K562 (cell line): ENCODE measurements at regions not wholly inside any gene's neighbourhood (a gene's known extent, or its start where the extent isn't known, plus 50 kb on each side); places are given as distances from the start of the nearest gene placed in this dataset.

Experiments used
- ATAC-seq: fragments of 200-7000 bp; cut with Tn5 transposase; 3 replicates; pipeline ENCODE4 v1.9.1; 2020; ENCODE audit warnings: moderate library complexity
- BruUV-seq: library from RNA; stranded (reverse); fragments of 400-500 nt; replicated peaks from 2 replicates; lab custom pipeline; 2021; lab: Mats Ljungman, UMichigan
- CTCF ChIA-PET: fragments of 300-600 bp; formaldehyde crosslinking; extraction: SDS; loops from one replicate; lab custom pipeline; 2021; ENCODE audit warnings: low intra/inter-chr PET ratio; lab: Yijun Ruan, JAX
- POLR2A ChIA-PET: fragments of 300-600, 350-650 bp; sonication (Branson Sonifier 250); formaldehyde crosslinking; extraction: SDS; loops from one replicate; lab custom pipeline; 2021; ENCODE audit warnings: antibody characterized with exemption, inconsistent platforms; lab: Yijun Ruan, JAX
- DNase-seq, 4 experiments: peaks; one replicate each; pipeline versions ENCODE4 v3.0.0 to v3.0.0-alpha.2; 2011 to 2018; ENCODE audit warnings: low spot score in 3 of 4, mixed read lengths in 3 of 4; ENCODE audit errors: extremely low read depth in 1 of 4
- FAIRE-seq: peaks from 2 replicates; lab custom pipeline; 2011; peaks lifted over from hg19 to GRCh38; lab: Jason Lieb, UNC
- H2AFZ ChIP-seq: 2 replicates; pipeline ENCODE4 v1.6.0; 2011; ENCODE audit warnings: low read depth, low read length, control low read depth, inconsistent platforms
- H3K27ac ChIP-seq: fragments of 200-600 bp; 3 replicates; pipeline ENCODE4 v1.8.0; 2011; ENCODE audit warnings: low read depth, mild to moderate bottlenecking, control low read depth, inconsistent platforms, low read length, moderate library complexity, mixed read lengths; ENCODE audit errors: extremely low read depth
- H3K27me3 ChIP-seq, 2 experiments: fragments of 300-600 bp in 1 of 2; 2 replicates in 1 of 2; 3 replicates in 1 of 2; pipeline versions ENCODE4 v1.6.0 to v1.8.0; 2011; ENCODE audit warnings: inconsistent platforms in 2 of 2, low read length in 2 of 2, mild to moderate bottlenecking in 1 of 2, mixed read lengths in 1 of 2, moderate library complexity in 1 of 2; ENCODE audit not compliant: control insufficient read depth in 2 of 2, insufficient read depth in 2 of 2
- H3K36me3 ChIP-seq: fragments of 300-600 bp; 3 replicates; pipeline ENCODE4 v1.8.0; 2011; ENCODE audit warnings: mild to moderate bottlenecking, low read length, inconsistent platforms; ENCODE audit not compliant: control insufficient read depth, insufficient read depth
- H3K4me1 ChIP-seq, 2 experiments: fragments of 200-600 bp in 1 of 2; replicated peaks in 1 of 2; 2 replicates in 1 of 2; 3 replicates in 1 of 2; pipeline versions ENCODE4 v1.5.1 to v1.8.0; 2011; ENCODE audit warnings: inconsistent platforms in 2 of 2, low read length in 2 of 2, mild to moderate bottlenecking in 1 of 2, mixed read lengths in 1 of 2, moderate library complexity in 1 of 2; ENCODE audit not compliant: control insufficient read depth in 2 of 2, insufficient read depth in 2 of 2
- H3K4me2 ChIP-seq: 2 replicates; pipeline ENCODE4 v1.6.1; 2011; ENCODE audit warnings: low read length, control low read depth, inconsistent platforms, mixed read lengths; ENCODE audit not compliant: insufficient read depth
- H3K4me3 ChIP-seq: fragments of 200-600 bp; sonication (generic), shearing (Covaris generic); 2 replicates; pipeline ENCODE4 v1.5.1; 2016; ENCODE audit warnings: control low read depth, inconsistent platforms
- H3K79me2 ChIP-seq: fragments of 200-600 bp; 3 replicates; pipeline ENCODE4 v1.8.0; 2011; ENCODE audit warnings: low read length, inconsistent platforms; ENCODE audit not compliant: control insufficient read depth, insufficient read depth
- H3K9ac ChIP-seq, 2 experiments: 2 replicates each; pipeline versions ENCODE4 v1.6.0 to v1.6.1; 2011; ENCODE audit warnings: low read depth in 2 of 2, low read length in 2 of 2, control low read depth in 1 of 2, inconsistent platforms in 1 of 2, mild to moderate bottlenecking in 1 of 2, mixed read lengths in 1 of 2; ENCODE audit not compliant: insufficient read depth in 1 of 2
- H3K9me1 ChIP-seq: one replicate; pipeline ENCODE4 v1.6.0; 2011; ENCODE audit warnings: inconsistent platforms, mild to moderate bottlenecking, low read length, moderate library complexity; ENCODE audit not compliant: control insufficient read depth, insufficient read depth
- H3K9me3 ChIP-seq: replicated peaks from 2 replicates; pipeline ENCODE4 v1.5.1; 2011; ENCODE audit warnings: low read depth, low read length, inconsistent platforms; ENCODE audit not compliant: control insufficient read depth, insufficient read depth
- H4K20me1 ChIP-seq: replicated peaks from 2 replicates; pipeline ENCODE4 v1.6.1; 2011; ENCODE audit warnings: low read length, inconsistent platforms, mixed read lengths; ENCODE audit not compliant: control insufficient read depth, insufficient read depth
- NEUROD1 ChIP-seq: fragments of 150-350 bp; IDR thresholded peaks from 2 replicates; pipeline ENCODE4 v1.6.1; 2014; ENCODE audit warnings: borderline replicate concordance, low read length, low read depth; ENCODE audit not compliant: partially characterized antibody
- TCF3 ChIP-seq: sonication (generic); formaldehyde crosslinking; IDR thresholded peaks from 2 replicates; pipeline ENCODE4 v1.4.0; 2020; ENCODE audit warnings: mild to moderate bottlenecking, missing genetic modification reagents
- ZNF133 ChIP-seq: fragments of 250-450 bp; sonication (Bioruptor Pico); IDR thresholded peaks from 2 replicates; pipeline ENCODE4 v1.4.0; 2020; ENCODE audit warnings: mild to moderate bottlenecking
- ZNF224 ChIP-seq: sonication (generic); formaldehyde crosslinking; IDR thresholded peaks from 2 replicates; pipeline ENCODE4 v1.8.0; 2022; ENCODE audit warnings: mild to moderate bottlenecking, missing genetic modification reagents
- WGBS: fragments of 100-300 bp; shearing (Covaris generic); methylation state at CpG from one replicate; pipeline ENCODE4 v1.1.6; 2016; ENCODE audit warnings: low coverage, mixed read lengths; ENCODE audit not compliant: insufficient coverage; ENCODE audit errors: missing lambda C conversion rate; 5-methylcytosine and 5-hydroxymethylcytosine counted together
- in situ Hi-C: fragments of 300-500 bp; cut with MboI; formaldehyde crosslinking; loops from 4 replicates; pipeline ENCODE4 v1.15.0; 2018; ENCODE audit warnings: inconsistent platforms, mixed read lengths
- intact Hi-C: fragments of 100-400 bp; cut with micrococcal nuclease; formaldehyde crosslinking; loops from 2 replicates; pipeline ENCODE4 v1.14.2; 2022
- TF ChIP-seq, protein P1 (sequence below): fragments of 250-450 bp; sonication (Bioruptor Pico); IDR thresholded peaks from 2 replicates; pipeline ENCODE4 v1.4.0; 2020

DNA sequence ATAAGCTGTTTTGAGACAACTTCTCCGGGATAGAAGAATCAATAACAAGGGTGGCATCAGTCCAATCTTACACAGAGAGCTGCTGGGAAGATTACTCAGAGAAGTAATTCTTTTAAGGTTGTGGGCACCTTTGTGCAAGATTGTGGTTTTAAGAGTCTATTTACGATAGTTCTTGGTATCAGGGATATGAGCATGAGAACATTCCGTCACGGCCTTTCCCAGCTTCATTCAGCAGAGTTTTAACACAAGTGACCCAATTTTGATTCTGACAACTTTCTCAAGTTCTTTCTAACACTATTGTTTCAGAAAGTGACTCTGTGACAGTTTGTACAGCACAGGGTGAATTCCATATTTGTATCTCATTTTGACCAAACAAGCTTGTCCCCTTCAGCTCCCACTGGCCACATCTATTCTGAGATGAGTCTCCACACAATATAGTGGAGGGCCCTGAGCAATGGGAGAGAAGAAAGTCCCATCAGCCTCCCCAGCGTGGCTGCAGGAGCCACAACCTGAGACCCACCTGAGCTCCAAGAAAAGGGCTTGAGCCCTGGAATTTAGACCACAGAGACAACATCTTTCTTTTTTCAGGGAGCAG lies 869.2 kb downstream of the TMEM121 start:
- H3K9ac ChIP-seq, result no peak overlapping the region
- no peak overlapping the region for H3K4me3 ChIP-seq
- TF ChIP-seq ZNF133, result no peak
- no peak for TF ChIP-seq NEUROD1
- TF ChIP-seq ZNF224 (CRISPR knock-in tag), result no peak
- TF ChIP-seq, protein P1, sequence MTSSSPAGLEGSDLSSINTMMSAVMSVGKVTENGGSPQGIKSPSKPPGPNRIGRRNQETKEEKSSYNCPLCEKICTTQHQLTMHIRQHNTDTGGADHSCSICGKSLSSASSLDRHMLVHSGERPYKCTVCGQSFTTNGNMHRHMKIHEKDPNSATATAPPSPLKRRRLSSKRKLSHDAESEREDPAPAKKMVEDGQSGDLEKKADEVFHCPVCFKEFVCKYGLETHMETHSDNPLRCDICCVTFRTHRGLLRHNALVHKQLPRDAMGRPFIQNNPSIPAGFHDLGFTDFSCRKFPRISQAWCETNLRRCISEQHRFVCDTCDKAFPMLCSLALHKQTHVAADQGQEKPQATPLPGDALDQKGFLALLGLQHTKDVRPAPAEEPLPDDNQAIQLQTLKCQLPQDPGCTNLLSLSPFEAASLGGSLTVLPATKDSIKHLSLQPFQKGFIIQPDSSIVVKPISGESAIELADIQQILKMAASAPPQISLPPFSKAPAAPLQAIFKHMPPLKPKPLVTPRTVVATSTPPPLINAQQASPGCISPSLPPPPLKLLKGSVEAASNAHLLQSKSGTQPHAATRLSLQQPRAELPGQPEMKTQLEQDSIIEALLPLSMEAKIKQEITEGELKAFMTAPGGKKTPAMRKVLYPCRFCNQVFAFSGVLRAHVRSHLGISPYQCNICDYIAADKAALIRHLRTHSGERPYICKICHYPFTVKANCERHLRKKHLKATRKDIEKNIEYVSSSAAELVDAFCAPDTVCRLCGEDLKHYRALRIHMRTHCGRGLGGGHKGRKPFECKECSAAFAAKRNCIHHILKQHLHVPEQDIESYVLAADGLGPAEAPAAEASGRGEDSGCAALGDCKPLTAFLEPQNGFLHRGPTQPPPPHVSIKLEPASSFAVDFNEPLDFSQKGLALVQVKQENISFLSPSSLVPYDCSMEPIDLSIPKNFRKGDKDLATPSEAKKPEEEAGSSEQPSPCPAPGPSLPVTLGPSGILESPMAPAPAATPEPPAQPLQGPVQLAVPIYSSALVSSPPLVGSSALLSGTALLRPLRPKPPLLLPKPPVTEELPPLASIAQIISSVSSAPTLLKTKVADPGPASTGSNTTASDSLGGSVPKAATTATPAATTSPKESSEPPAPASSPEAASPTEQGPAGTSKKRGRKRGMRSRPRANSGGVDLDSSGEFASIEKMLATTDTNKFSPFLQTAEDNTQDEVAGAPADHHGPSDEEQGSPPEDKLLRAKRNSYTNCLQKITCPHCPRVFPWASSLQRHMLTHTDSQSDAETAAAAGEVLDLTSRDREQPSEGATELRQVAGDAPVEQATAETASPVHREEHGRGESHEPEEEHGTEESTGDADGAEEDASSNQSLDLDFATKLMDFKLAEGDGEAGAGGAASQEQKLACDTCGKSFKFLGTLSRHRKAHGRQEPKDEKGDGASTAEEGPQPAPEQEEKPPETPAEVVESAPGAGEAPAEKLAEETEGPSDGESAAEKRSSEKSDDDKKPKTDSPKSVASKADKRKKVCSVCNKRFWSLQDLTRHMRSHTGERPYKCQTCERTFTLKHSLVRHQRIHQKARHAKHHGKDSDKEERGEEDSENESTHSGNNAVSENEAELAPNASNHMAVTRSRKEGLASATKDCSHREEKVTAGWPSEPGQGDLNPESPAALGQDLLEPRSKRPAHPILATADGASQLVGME (CRISPR knock-in tag), result no peak
- TF ChIP-seq TCF3 (CRISPR knock-in tag), result no peak
- DNase-seq (no peak), FAIRE-seq (no peak), ATAC-seq (no peak)
- no peaks in the 10 kb centered on the region for H3K9me3 ChIP-seq
- H2AFZ ChIP-seq, result no peak overlapping the region
- H3K36me3 ChIP-seq, result no peaks in the 10 kb centered on the region
- H3K9me1 ChIP-seq, result no peaks in the 10 kb centered on the region
- ChIA-PET POLR2A (interaction anchor here (0.6 kb wide), 1 partner anchor 72 kb away, joined by 3 read pairs; no protein-coding TSS in a partner anchor), CTCF (no interaction called here)
- intact Hi-C loops (no loop called here), in situ Hi-C loops (no loop called here)
- H3K4me2 ChIP-seq, result no peak overlapping the region
- H4K20me1 ChIP-seq, result no peaks in the 10 kb centered on the region
- 17% methylated on average over 5 of the region's 5 CpGs for WGBS
- H3K27ac ChIP-seq, result no peak overlapping the region
- H3K4me1 ChIP-seq, result peaks cover 0 to 5% of the 10 kb centered on the region in 2 experiments; a peak in 2 of 5 replicates
- H3K79me2 ChIP-seq, result peaks cover 3% of the 10 kb centered on the region; the same call in 1 of the 3 replicates
- no TSS peak for BruUV-seq
- 0 out of 5 replicates have a peak, but pooled peaks cover 0 to 2% of the 10 kb centered on the region in 2 experiments for H3K27me3 ChIP-seq
